B cell (primary cell): ENCODE measurements at regions not wholly inside any gene's neighbourhood (a gene's known extent, or its start where the extent isn't known, plus 50 kb on each side); places are given as distances from the start of the nearest gene placed in this dataset.

Source experiments
- CTCF ChIP-seq: fragments of 200-600 bp; IDR thresholded peaks from one replicate; pipeline ENCODE4 v1.8.0; 2022; ENCODE audit warnings: antibody characterized with exemption, mild to moderate bottlenecking
- EZH2 ChIP-seq: IDR thresholded peaks from 2 replicates; pipeline ENCODE4 v1.6.1; 2012; ENCODE audit warnings: borderline replicate concordance, low read depth, mild to moderate bottlenecking, moderate library complexity, low read length; ENCODE audit not compliant: insufficient read depth, poor library complexity, severe bottlenecking

- TF ChIP-seq CTCF: no peak
- TF ChIP-seq EZH2: no peak
Observed at GRCh38 chr5:56683733-56684132, 131.6 kb upstream of the MAP3K1 start.
